ENCODE measurements at regions not wholly inside any gene's neighbourhood (a gene's known extent, or its start where the extent isn't known, plus 50 kb on each side); places are given as distances from the start of the nearest gene placed in this dataset.

DNA sequence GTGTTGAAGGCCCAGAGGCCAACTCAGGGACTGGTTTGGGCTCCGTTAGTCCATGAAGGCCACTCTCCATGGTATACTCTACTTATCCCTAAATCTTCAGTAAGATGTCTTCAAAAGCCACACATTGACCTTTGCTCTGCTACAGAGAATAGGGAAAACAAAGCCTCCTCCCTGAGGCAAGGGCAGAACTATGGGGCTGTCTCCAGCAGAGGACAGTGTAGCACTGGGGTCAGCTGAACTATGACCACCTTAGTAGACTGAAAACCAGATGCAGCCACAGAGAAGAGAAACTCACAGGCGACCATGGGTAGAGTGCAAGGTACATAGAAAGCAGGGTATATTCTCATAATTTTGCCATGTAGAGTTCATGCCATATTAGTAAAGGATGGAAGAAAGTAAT is 587.4 kb downstream of the LMO7 start:
- TF ChIP-seq, protein P1, sequence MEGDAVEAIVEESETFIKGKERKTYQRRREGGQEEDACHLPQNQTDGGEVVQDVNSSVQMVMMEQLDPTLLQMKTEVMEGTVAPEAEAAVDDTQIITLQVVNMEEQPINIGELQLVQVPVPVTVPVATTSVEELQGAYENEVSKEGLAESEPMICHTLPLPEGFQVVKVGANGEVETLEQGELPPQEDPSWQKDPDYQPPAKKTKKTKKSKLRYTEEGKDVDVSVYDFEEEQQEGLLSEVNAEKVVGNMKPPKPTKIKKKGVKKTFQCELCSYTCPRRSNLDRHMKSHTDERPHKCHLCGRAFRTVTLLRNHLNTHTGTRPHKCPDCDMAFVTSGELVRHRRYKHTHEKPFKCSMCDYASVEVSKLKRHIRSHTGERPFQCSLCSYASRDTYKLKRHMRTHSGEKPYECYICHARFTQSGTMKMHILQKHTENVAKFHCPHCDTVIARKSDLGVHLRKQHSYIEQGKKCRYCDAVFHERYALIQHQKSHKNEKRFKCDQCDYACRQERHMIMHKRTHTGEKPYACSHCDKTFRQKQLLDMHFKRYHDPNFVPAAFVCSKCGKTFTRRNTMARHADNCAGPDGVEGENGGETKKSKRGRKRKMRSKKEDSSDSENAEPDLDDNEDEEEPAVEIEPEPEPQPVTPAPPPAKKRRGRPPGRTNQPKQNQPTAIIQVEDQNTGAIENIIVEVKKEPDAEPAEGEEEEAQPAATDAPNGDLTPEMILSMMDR (IDR thresholded peaks at IDR 0.05; ENCODE audit: borderline replicate concordance, control extremely low read depth, extremely low read depth, insufficient read depth, missing control alignments) = no peak
- DNase-seq (ENCODE audit: low spot score) = no peak
- in situ Hi-C loops (cut with MboI; ENCODE audit: low sequenced_read_pairs, unreplicated experiment) = no loop called here

DNA sequence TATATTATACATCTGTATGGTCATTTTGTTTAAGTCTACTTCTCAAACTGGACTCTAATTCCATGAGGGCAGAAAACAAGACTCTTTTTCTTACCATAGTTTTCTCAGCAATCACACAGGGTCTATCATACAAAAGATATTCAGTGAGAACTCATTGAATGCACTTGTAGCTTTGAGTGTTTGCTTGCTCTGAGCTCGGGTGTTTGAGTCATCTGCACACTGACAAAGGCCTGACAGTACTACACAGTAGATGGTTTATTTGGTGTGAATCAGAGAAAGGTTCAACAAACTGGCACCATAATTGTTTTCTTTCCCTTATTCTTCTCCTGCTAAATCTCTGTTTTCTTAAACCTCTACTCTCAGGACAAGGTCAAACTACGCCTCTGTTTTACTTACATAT is 586.4 kb downstream of the LMO7 start:
- in situ Hi-C loops (cut with MboI; ENCODE audit: low sequenced_read_pairs, unreplicated experiment) = no loop called here
- DNase-seq (ENCODE audit: low spot score) = no peak
- TF ChIP-seq, protein P1 (IDR thresholded peaks at IDR 0.05; ENCODE audit: borderline replicate concordance, control extremely low read depth, extremely low read depth, insufficient read depth, missing control alignments) = no peak

DNA sequence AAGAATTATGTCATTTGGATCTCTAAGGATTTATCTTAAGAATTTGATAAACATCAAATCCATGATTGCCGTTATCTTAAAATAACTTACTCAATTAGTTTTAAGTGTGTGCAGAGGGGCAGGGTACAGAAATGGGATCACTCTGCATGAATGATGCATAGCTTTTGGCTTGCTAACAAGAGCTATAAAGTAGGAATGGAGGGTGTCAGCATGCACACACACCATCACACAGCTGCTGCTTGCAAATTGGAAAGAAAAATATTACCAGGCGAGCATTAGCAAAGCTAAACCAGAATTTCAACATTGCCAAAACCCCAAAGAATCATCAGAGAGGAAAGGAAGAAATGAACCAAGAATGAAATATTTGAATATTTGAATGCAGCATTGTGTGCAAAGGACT is 580.6 kb downstream of the LMO7 start:
- DNase-seq (ENCODE audit: low spot score) = no peak
- TF ChIP-seq, protein P1 (IDR thresholded peaks at IDR 0.05; ENCODE audit: borderline replicate concordance, control extremely low read depth, extremely low read depth, insufficient read depth, missing control alignments) = no peak
- in situ Hi-C loops (cut with MboI; ENCODE audit: low sequenced_read_pairs, unreplicated experiment) = no loop called here

DNA sequence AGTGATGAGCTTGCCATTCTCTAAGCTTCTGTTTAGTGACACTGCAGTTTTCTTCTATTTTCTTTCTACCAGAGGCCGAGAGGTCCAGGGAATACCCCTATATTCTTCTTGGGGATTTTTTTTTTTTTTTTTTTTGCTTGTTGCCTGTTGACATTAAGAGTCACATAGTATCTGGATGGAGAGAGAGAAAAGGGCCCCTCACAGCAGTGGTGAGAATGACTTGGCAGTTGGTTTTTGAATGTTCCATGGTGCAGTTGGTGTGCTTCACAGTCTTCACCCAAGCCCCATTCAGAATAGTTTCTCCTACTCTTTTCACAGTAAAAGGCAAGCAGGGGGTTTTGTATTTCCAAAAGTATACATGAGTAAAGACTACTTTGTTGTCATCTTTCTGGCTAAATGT is 577.9 kb downstream of the LMO7 start:
- in situ Hi-C loops (cut with MboI; ENCODE audit: low sequenced_read_pairs, unreplicated experiment) = no loop called here
- no peak for DNase-seq (ENCODE audit: low spot score)

DNA sequence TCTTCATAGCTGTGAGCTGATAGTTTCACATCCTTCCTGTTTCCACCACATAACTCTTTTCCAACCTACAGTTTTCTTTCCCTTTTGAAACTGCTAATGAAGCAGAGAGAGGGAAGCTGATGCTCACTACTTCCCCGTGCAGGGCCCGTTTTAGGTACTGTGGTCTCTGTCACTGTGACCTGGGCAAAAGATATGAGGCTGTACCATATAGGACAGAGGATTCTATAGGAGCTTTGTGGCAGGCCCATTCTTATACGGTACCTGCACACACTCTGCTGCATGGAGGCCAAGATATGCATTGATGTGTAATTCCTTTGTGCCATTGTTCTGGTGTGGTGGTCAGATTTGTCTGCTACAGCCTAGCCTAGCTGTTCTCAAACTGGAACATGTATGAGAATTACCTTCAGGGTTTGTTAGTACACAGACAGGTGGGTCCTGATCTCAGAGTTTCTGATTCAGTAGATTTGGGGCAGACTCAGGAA is 577.3 kb downstream of the LMO7 start:
- TF ChIP-seq, protein P1 (IDR thresholded peaks at IDR 0.05; ENCODE audit: borderline replicate concordance, control extremely low read depth, extremely low read depth, insufficient read depth, missing control alignments) = no peak
- in situ Hi-C loops (cut with MboI; ENCODE audit: low sequenced_read_pairs, unreplicated experiment) = no loop called here
- DNase-seq (ENCODE audit: low spot score) = no peak

More for the DNA sequence above, 577.9 kb downstream of the LMO7 start:
- TF ChIP-seq, protein P1 (IDR thresholded peaks at IDR 0.05; ENCODE audit: borderline replicate concordance, control extremely low read depth, extremely low read depth, insufficient read depth, missing control alignments) = no peak

DNA sequence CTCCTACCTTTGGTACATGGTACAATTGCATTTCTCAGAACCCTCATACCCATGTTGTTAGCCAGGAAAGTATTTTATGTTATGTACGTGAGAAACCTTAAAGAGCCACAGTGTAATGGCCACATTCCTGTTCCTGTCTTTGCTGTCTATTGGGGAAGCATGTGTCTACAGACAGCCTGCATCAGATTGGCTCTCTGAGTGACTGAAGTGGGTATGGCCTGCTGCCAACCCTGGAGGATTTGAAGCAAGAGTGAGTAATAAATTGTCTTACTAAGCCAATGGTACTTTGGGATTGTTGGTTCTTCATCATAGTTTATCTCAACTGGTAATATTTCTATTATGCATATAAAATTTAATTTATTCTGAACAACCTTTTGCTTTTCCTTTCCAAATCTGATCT is 574.1 kb downstream of the LMO7 start:
- no peak for DNase-seq (ENCODE audit: low spot score)
- TF ChIP-seq, protein P1 (IDR thresholded peaks at IDR 0.05; ENCODE audit: borderline replicate concordance, control extremely low read depth, extremely low read depth, insufficient read depth, missing control alignments) = no peak
- in situ Hi-C loops (cut with MboI; ENCODE audit: low sequenced_read_pairs, unreplicated experiment) = no loop called here

Measured in GM13976 (cell line).